HepG2 (cell line): ENCODE measurements at regions not wholly inside any gene's neighbourhood (a gene's known extent, or its start where the extent isn't known, plus 50 kb on each side); places are given as distances from the start of the nearest gene placed in this dataset.

Source experiments
- ATAC-seq: fragments of 200-7000 bp; cut with Tn5 transposase; 3 replicates; pipeline ENCODE4 v1.9.1; 2020; ENCODE audit warnings: mild to moderate bottlenecking, moderate library complexity
- BruUV-seq: library from RNA; stranded (reverse); fragments of 400-500 nt; replicated peaks from 2 replicates; lab custom pipeline; 2021; lab: Mats Ljungman, UMichigan
- CTCF ChIA-PET: fragments of 300-600 bp; formaldehyde crosslinking; extraction: SDS; loops from one replicate; lab custom pipeline; 2021; ENCODE audit warnings: low total read pairs, inconsistent platforms, low intra/inter-chr PET ratio; lab: Yijun Ruan, JAX
- POLR2A ChIA-PET: fragments of 350-600 bp; sonication (Branson Sonifier 250); formaldehyde crosslinking; loops from one replicate; lab custom pipeline; 2020; ENCODE audit warnings: antibody characterized with exemption, inconsistent platforms; lab: Yijun Ruan, JAX
- DNase-seq: peaks from one replicate; pipeline ENCODE4 v3.0.0-alpha.2; 2015; ENCODE audit warnings: low spot score
- FAIRE-seq: peaks from 3 replicates; lab custom pipeline; 2011; peaks lifted over from hg19 to GRCh38; lab: Jason Lieb, UNC
- H2AFZ ChIP-seq: one replicate; pipeline ENCODE4 v1.6.1; 2011; ENCODE audit warnings: low read length, inconsistent platforms
- H3K27ac ChIP-seq: fragments of 300-600 bp; 3 replicates; pipeline ENCODE4 v1.8.0; 2011; ENCODE audit warnings: mixed run types, mild to moderate bottlenecking, mixed read lengths, low read length, inconsistent platforms; ENCODE audit not compliant: insufficient read depth; ENCODE audit errors: extremely low read length
- H3K27me3 ChIP-seq, 2 experiments: fragments of 200-600 bp in 1 of 2; 2 replicates in 1 of 2; 3 replicates in 1 of 2; pipeline versions ENCODE4 v1.6.0 to v1.8.0; 2011; ENCODE audit warnings: low read length in 2 of 2, mild to moderate bottlenecking in 2 of 2, moderate library complexity in 2 of 2, inconsistent platforms in 1 of 2; ENCODE audit not compliant: insufficient read depth in 2 of 2, control insufficient read depth in 1 of 2
- H3K36me3 ChIP-seq, 2 experiments: fragments of 200-600 bp in 1 of 2; replicated peaks in 1 of 2; 2 replicates in 1 of 2; 3 replicates in 1 of 2; pipeline versions ENCODE4 v1.5.1 to v1.8.0; 2011; ENCODE audit warnings: low read length in 2 of 2, inconsistent platforms in 1 of 2; ENCODE audit not compliant: insufficient read depth in 2 of 2, control insufficient read depth in 1 of 2
- H3K4me1 ChIP-seq: 2 replicates; pipeline ENCODE4 v1.5.1; 2012; ENCODE audit warnings: low read length, inconsistent platforms; ENCODE audit not compliant: insufficient read depth
- H3K4me2 ChIP-seq: 2 replicates; pipeline ENCODE4 v1.6.0; 2011; ENCODE audit warnings: low read depth, low read length, inconsistent platforms
- H3K4me3 ChIP-seq, 3 experiments: fragments of 200-600 bp in 1 of 3; sonication (generic), shearing (Covaris generic) in 1 of 3; replicated peaks in 1 of 3; 2 replicates each; pipeline ENCODE4 v1.5.1; 2011 to 2016; ENCODE audit warnings: low read length in 3 of 3, inconsistent platforms in 2 of 3, low read depth in 2 of 3, mild to moderate bottlenecking in 2 of 3, control low read depth in 1 of 3, mixed read lengths in 1 of 3; ENCODE audit not compliant: insufficient read depth in 1 of 3
- H3K79me2 ChIP-seq: one replicate; pipeline ENCODE4 v1.6.1; 2011; ENCODE audit warnings: low read length, inconsistent platforms; ENCODE audit not compliant: insufficient read depth
- H3K9ac ChIP-seq: 2 replicates; pipeline ENCODE4 v1.6.0; 2011; ENCODE audit warnings: mild to moderate bottlenecking, low read depth, low read length, inconsistent platforms; ENCODE audit not compliant: insufficient read depth
- H3K9me3 ChIP-seq: 2 replicates; pipeline ENCODE4 v1.5.1; 2012; ENCODE audit warnings: mild to moderate bottlenecking, low read length
- H4K20me1 ChIP-seq: 2 replicates; pipeline ENCODE4 v1.6.0; 2011; ENCODE audit warnings: inconsistent platforms, mild to moderate bottlenecking, low read length, moderate library complexity; ENCODE audit not compliant: insufficient read depth
- CSRNP2 ChIP-seq: sonication (generic); formaldehyde crosslinking; conservative IDR thresholded peaks from 2 replicates; pipeline ENCODE4 v1.8.0; 2022; ENCODE audit warnings: low read depth, missing genetic modification reagents
- ETV5 ChIP-seq: IDR thresholded peaks from 2 replicates; pipeline ENCODE4 v1.6.1; 2018; ENCODE audit warnings: missing biosample characterization, missing genetic modification reagents, inconsistent platforms, borderline replicate concordance
- FOXP4 ChIP-seq: sonication (generic); formaldehyde crosslinking; IDR thresholded peaks from 2 replicates; pipeline ENCODE4 v1.4.0; 2020; ENCODE audit warnings: missing genetic modification reagents
- ONECUT2 ChIP-seq: sonication (generic); formaldehyde crosslinking; IDR thresholded peaks from 2 replicates; pipeline ENCODE4 v1.4.0; 2020; ENCODE audit warnings: missing genetic modification reagents
- ZNF337 ChIP-seq: sonication (generic); formaldehyde crosslinking; IDR thresholded peaks from 2 replicates; pipeline ENCODE4 v1.5.1; 2020; ENCODE audit warnings: missing genetic modification reagents, low read depth, mild to moderate bottlenecking, borderline replicate concordance
- WGBS: methylation state at CpG from one replicate; pipeline ENCODE4 v1.1.6; 2017; ENCODE audit warnings: low lambda C conversion rate; 5-methylcytosine and 5-hydroxymethylcytosine counted together
- in situ Hi-C: cut with HindIII; loops from 2 replicates; pipeline ENCODE4 v1.10.0; 2017; ENCODE audit warnings: low pct_unique_long_range_greater_than_20kb; ENCODE audit not compliant: extremely low pct_ligation_motif_present
- intact Hi-C: fragments of 100-400 bp; cut with micrococcal nuclease; formaldehyde crosslinking; loops from one replicate; pipeline ENCODE4 v1.10.0; 2022; ENCODE audit not compliant: unreplicated experiment

GRCh38 chr14:104332634-104333270 is 194.4 kb downstream of the KIF26A start:
- DNase-seq = no peak
- ChIA-PET POLR2A (no interaction called here), CTCF (no interaction called here)
- no peaks in the 10 kb centered on the region for H3K4me1 ChIP-seq
- no peak for FAIRE-seq
- H3K4me3 ChIP-seq = no peak overlapping the region
- H2AFZ ChIP-seq = no peak overlapping the region
- 7% methylated on average over 4 of the region's 15 CpGs for WGBS
- H3K79me2 ChIP-seq = no peaks in the 10 kb centered on the region
- no peaks in the 10 kb centered on the region for H3K36me3 ChIP-seq
- intact Hi-C loops (no loop called here), in situ Hi-C loops (no loop called here)
- peaks cover 2 to 6% of the 10 kb centered on the region in 2 experiments; a peak in 3 of 5 replicates for H3K27me3 ChIP-seq
- no peak overlapping the region for H3K9ac ChIP-seq
- no TSS peak for BruUV-seq
- no peak for TF ChIP-seq ETV5 (CRISPR knock-in tag)
- no peak for TF ChIP-seq ZNF337 (CRISPR knock-in tag)
- no peak for TF ChIP-seq FOXP4 (CRISPR knock-in tag)
- TF ChIP-seq CSRNP2 (CRISPR knock-in tag) = no peak
- no peak for TF ChIP-seq ONECUT2 (CRISPR knock-in tag)
- no peaks in the 10 kb centered on the region; the same call in 1 of the 2 replicates for H3K9me3 ChIP-seq
- no peak overlapping the region for H3K4me2 ChIP-seq
- H4K20me1 ChIP-seq = no peaks in the 10 kb centered on the region
- no peak overlapping the region for H3K27ac ChIP-seq
- no peak for ATAC-seq
